CD8-positive, alpha-beta memory T cell (primary cell): ENCODE measurements at regions not wholly inside any gene's neighbourhood (a gene's known extent, or its start where the extent isn't known, plus 50 kb on each side); places are given as distances from the start of the nearest gene placed in this dataset.
A peak's percentile ranks its signal among the peaks of the same experiment; 100 is the strongest.

ENCODE experiments used
- CTCF ChIA-PET: fragments of 350-600 bp; sonication (Branson Sonifier 250); formaldehyde crosslinking; loops from one replicate; lab custom pipeline; 2021; ENCODE audit warnings: antibody characterized with exemption; lab: Charles Lee
- POLR2A ChIA-PET: fragments of 350-600 bp; sonication (Branson Sonifier 250); formaldehyde crosslinking; loops from one replicate; lab custom pipeline; 2021; ENCODE audit warnings: antibody characterized with exemption; lab: Charles Lee
- DNase-seq, 5 donors: peaks; one replicate each; pipeline versions ENCODE4 v3.0.0 to v3.0.0-alpha.2; 2020 to 2022; ENCODE audit warnings: mixed read lengths in 1 of 5
- H3K27ac ChIP-seq: one replicate; pipeline ENCODE4 v1.7.0; 2013; ENCODE audit warnings: low read depth, mild to moderate bottlenecking, low read length, moderate library complexity
- H3K27me3 ChIP-seq: 2 replicates; pipeline ENCODE4 v1.7.0; 2013; ENCODE audit warnings: low read length, mild to moderate bottlenecking; ENCODE audit not compliant: insufficient read depth, poor library complexity, severe bottlenecking
- H3K36me3 ChIP-seq: 2 replicates; pipeline ENCODE4 v1.7.0; 2013; ENCODE audit warnings: mild to moderate bottlenecking, low read length, moderate library complexity; ENCODE audit not compliant: insufficient read depth
- H3K4me1 ChIP-seq: 2 replicates; pipeline ENCODE4 v1.7.0; 2013; ENCODE audit warnings: mild to moderate bottlenecking, low read length, moderate library complexity; ENCODE audit not compliant: insufficient read depth
- H3K4me3 ChIP-seq: 2 replicates; pipeline ENCODE4 v1.7.0; 2013; ENCODE audit warnings: mild to moderate bottlenecking, low read length
- H3K9me3 ChIP-seq: 2 replicates; pipeline ENCODE4 v1.7.0; 2013; ENCODE audit warnings: mild to moderate bottlenecking, low read length
- H3K27ac Mint-ChIP-seq, 8 donors: one replicate each; pipeline ENCODE4 v1.8.0; 2020 to 2021; ENCODE audit warnings: mixed read lengths in 8 of 8, mild to moderate bottlenecking in 6 of 8, inconsistent platforms in 3 of 8, moderate library complexity in 3 of 8
- H3K27me3 Mint-ChIP-seq, 2 donors: one replicate each; pipeline ENCODE4 v1.8.0; 2020 to 2021; ENCODE audit warnings: mixed read lengths in 2 of 2, mild to moderate bottlenecking in 1 of 2, moderate library complexity in 1 of 2
- H3K36me3 Mint-ChIP-seq, 3 donors: one replicate each; pipeline ENCODE4 v1.8.0; 2020 to 2021; ENCODE audit warnings: mixed read lengths in 3 of 3, inconsistent platforms in 1 of 3, mild to moderate bottlenecking in 1 of 3
- H3K4me1 Mint-ChIP-seq, 3 donors: one replicate each; pipeline ENCODE4 v1.8.0; 2020 to 2021; ENCODE audit warnings: mixed read lengths in 3 of 3, inconsistent platforms in 1 of 3, mild to moderate bottlenecking in 1 of 3
- H3K4me3 Mint-ChIP-seq, 7 donors: one replicate each; pipeline ENCODE4 v1.8.0; 2020 to 2021; ENCODE audit warnings: mixed read lengths in 7 of 7, mild to moderate bottlenecking in 6 of 7, moderate library complexity in 4 of 7, inconsistent platforms in 2 of 7
- H3K9me3 Mint-ChIP-seq, 5 donors: one replicate each; pipeline ENCODE4 v1.8.0; 2020 to 2022; ENCODE audit warnings: mixed read lengths in 5 of 5, mild to moderate bottlenecking in 3 of 5, moderate library complexity in 2 of 5, inconsistent platforms in 1 of 5

- Histone ChIP-seq H3K9me3 (no peaks in the 10 kb centered on the region), H3K27ac (no peak overlapping the region), H3K27me3 (no peaks in the 10 kb centered on the region), H3K36me3 (no peaks in the 10 kb centered on the region), H3K4me3 (no peak overlapping the region), H3K4me1 (no peaks in the 10 kb centered on the region)
- H3K4me1 Mint-ChIP-seq = no peaks in the 10 kb centered on the region
- ChIA-PET POLR2A (no interaction called here), CTCF (no interaction called here)
- DNase-seq = no peak
- no peak overlapping the region for H3K27ac Mint-ChIP-seq
- peaks cover 0 to 2% (median 0%) of the 10 kb centered on the region in 5 donors for H3K9me3 Mint-ChIP-seq
- H3K36me3 Mint-ChIP-seq = peaks cover 0 to 3% (median 2%) of the 10 kb centered on the region in 3 donors
- H3K27me3 Mint-ChIP-seq = peaks cover 12 to 44% of the 10 kb centered on the region in 2 donors
- H3K4me3 Mint-ChIP-seq = no peak overlapping the region
Observed at GRCh38 chr10:3495281-3495680, 289.7 kb downstream of the KLF6 start.

GRCh38 chr10:3494838-3495230 is 290.2 kb downstream of the KLF6 start:
- H3K27ac ChIP-seq = no peak overlapping the region
- no peak overlapping the region for H3K4me3 ChIP-seq
- H3K9me3 Mint-ChIP-seq = peaks cover 0 to 5% (median 0%) of the 10 kb centered on the region in 5 donors
- H3K27ac Mint-ChIP-seq = no peak overlapping the region
- H3K9me3 ChIP-seq = no peaks in the 10 kb centered on the region
- H3K4me1 ChIP-seq = no peaks in the 10 kb centered on the region
- ChIA-PET CTCF (no interaction called here), POLR2A (no interaction called here)
- DNase-seq = no peak
- no peaks in the 10 kb centered on the region for H3K4me1 Mint-ChIP-seq
- H3K27me3 ChIP-seq = no peaks in the 10 kb centered on the region
- H3K36me3 ChIP-seq = no peaks in the 10 kb centered on the region
- no peak overlapping the region for H3K4me3 Mint-ChIP-seq
- peaks cover 0 to 7% (median 2%) of the 10 kb centered on the region in 3 donors for H3K36me3 Mint-ChIP-seq
- peaks cover 17 to 43% of the 10 kb centered on the region in 2 donors for H3K27me3 Mint-ChIP-seq

GRCh38 chr10:3494131-3494837 is 290.7 kb downstream of the KLF6 start:
- POLR2A ChIA-PET = no interaction called here
- Histone ChIP-seq H3K36me3 (no peaks in the 10 kb centered on the region), H3K9me3 (no peaks in the 10 kb centered on the region), H3K4me3 (no peak overlapping the region), H3K27me3 (no peaks in the 10 kb centered on the region), H3K4me1 (no peaks in the 10 kb centered on the region), H3K27ac (no peak overlapping the region)
- no peak for DNase-seq
- peaks cover 0 to 13% (median 2%) of the 10 kb centered on the region in 3 donors for H3K36me3 Mint-ChIP-seq
- no peaks in the 10 kb centered on the region for H3K4me1 Mint-ChIP-seq
- no peak overlapping the region for H3K27ac Mint-ChIP-seq
- CTCF ChIA-PET = no interaction called here
- H3K27me3 Mint-ChIP-seq = peaks cover 17 to 43% of the 10 kb centered on the region in 2 donors
- peaks cover 0 to 9% (median 2%) of the 10 kb centered on the region in 5 donors for H3K9me3 Mint-ChIP-seq
- H3K4me3 Mint-ChIP-seq = no peak overlapping the region

GRCh38 chr10:3493621-3494020 is 291.4 kb downstream of the KLF6 start:
- Mint-ChIP-seq H3K27me3 (peaks cover 15 to 38% of the 10 kb centered on the region in 2 donors), H3K36me3 (peaks cover 0 to 18% (median 2%) of the 10 kb centered on the region in 3 donors), H3K9me3 (peaks cover 0 to 12% (median 5%) of the 10 kb centered on the region in 5 donors), H3K27ac (no peak overlapping the region), H3K4me3 (no peak overlapping the region), H3K4me1 (no peaks in the 10 kb centered on the region)
- no peaks in the 10 kb centered on the region for H3K36me3 ChIP-seq
- no peaks in the 10 kb centered on the region for H3K27me3 ChIP-seq
- H3K4me3 ChIP-seq = no peak overlapping the region
- H3K27ac ChIP-seq = no peak overlapping the region
- POLR2A ChIA-PET = no interaction called here
- no peaks in the 10 kb centered on the region for H3K9me3 ChIP-seq
- CTCF ChIA-PET = no interaction called here
- no peaks in the 10 kb centered on the region for H3K4me1 ChIP-seq
- no peak for DNase-seq

- ChIA-PET POLR2A (no interaction called here), CTCF (no interaction called here)
- Mint-ChIP-seq H3K4me1 (no peaks in the 10 kb centered on the region), H3K27me3 (peaks cover 13 to 35% of the 10 kb centered on the region in 2 donors), H3K36me3 (peaks cover 0 to 26% (median 0%) of the 10 kb centered on the region in 3 donors), H3K9me3 (peaks cover 0 to 14% (median 6%) of the 10 kb centered on the region in 5 donors), H3K4me3 (no peak overlapping the region), H3K27ac (no peak overlapping the region)
- H3K9me3 ChIP-seq = no peaks in the 10 kb centered on the region
- H3K27me3 ChIP-seq = no peaks in the 10 kb centered on the region
- H3K4me1 ChIP-seq = no peaks in the 10 kb centered on the region
- H3K4me3 ChIP-seq = no peak overlapping the region
- no peak overlapping the region for H3K27ac ChIP-seq
- H3K36me3 ChIP-seq = no peaks in the 10 kb centered on the region
- DNase-seq = no peak
Observed at GRCh38 chr10:3491571-3491970, 293.4 kb downstream of the KLF6 start.

GRCh38 chr10:3487228-3487627 is 297.8 kb downstream of the KLF6 start:
- Histone ChIP-seq H3K27ac (no peak overlapping the region), H3K27me3 (no peaks in the 10 kb centered on the region), H3K36me3 (no peaks in the 10 kb centered on the region), H3K4me1 (peaks cover 15% of the 10 kb centered on the region), H3K4me3 (no peak overlapping the region), H3K9me3 (no peaks in the 10 kb centered on the region)
- DNase-seq = no peak
- POLR2A ChIA-PET = no interaction called here
- CTCF ChIA-PET = no interaction called here
- Mint-ChIP-seq H3K4me1 (peaks cover 9 to 11% (median 11%) of the 10 kb centered on the region in 3 donors), H3K36me3 (peaks cover 0 to 26% (median 0%) of the 10 kb centered on the region in 3 donors), H3K27me3 (peaks cover 12 to 17% of the 10 kb centered on the region in 2 donors), H3K4me3 (no peak overlapping the region), H3K27ac (no peak overlapping the region), H3K9me3 (peaks cover 0 to 14% (median 6%) of the 10 kb centered on the region in 5 donors)

- Mint-ChIP-seq H3K9me3 (peaks cover 0 to 14% (median 6%) of the 10 kb centered on the region in 5 donors), H3K4me1 (peaks cover 9 to 11% (median 11%) of the 10 kb centered on the region in 3 donors), H3K36me3 (peaks cover 0 to 26% (median 0%) of the 10 kb centered on the region in 3 donors), H3K27me3 (peaks cover 14 to 17% of the 10 kb centered on the region in 2 donors), H3K4me3 (no peak overlapping the region), H3K27ac (no peak overlapping the region)
- no peaks in the 10 kb centered on the region for H3K36me3 ChIP-seq
- ChIA-PET POLR2A (no interaction called here), CTCF (no interaction called here)
- no peak overlapping the region for H3K27ac ChIP-seq
- H3K27me3 ChIP-seq = no peaks in the 10 kb centered on the region
- no peak overlapping the region for H3K4me3 ChIP-seq
- no peak for DNase-seq
- H3K4me1 ChIP-seq = peaks cover 15% of the 10 kb centered on the region
- H3K9me3 ChIP-seq = no peaks in the 10 kb centered on the region
Observed at GRCh38 chr10:3486346-3487065, 298.5 kb downstream of the KLF6 start.

- peaks cover 15% of the 10 kb centered on the region for H3K4me1 ChIP-seq
- no peak overlapping the region for H3K4me3 ChIP-seq
- H3K9me3 ChIP-seq = no peaks in the 10 kb centered on the region
- Mint-ChIP-seq H3K9me3 (peaks cover 0 to 13% (median 5%) of the 10 kb centered on the region in 5 donors), H3K27me3 (peaks cover 16 to 17% of the 10 kb centered on the region in 2 donors), H3K4me1 (peaks cover 9 to 11% (median 11%) of the 10 kb centered on the region in 3 donors), H3K4me3 (peak overlapping the region in 5 of 7 donors; percentile 9 to 62 (median 35)), H3K27ac (peak overlapping the region in 4 of 8 donors; percentile 1 to 42 (median 12)), H3K36me3 (peaks cover 0 to 22% (median 0%) of the 10 kb centered on the region in 3 donors)
- CTCF ChIA-PET = no interaction called here
- H3K27ac ChIP-seq = no peak overlapping the region
- no peak for DNase-seq
- POLR2A ChIA-PET = no interaction called here
- no peaks in the 10 kb centered on the region for H3K36me3 ChIP-seq
- H3K27me3 ChIP-seq = no peaks in the 10 kb centered on the region
Observed at GRCh38 chr10:3485057-3485686, 299.8 kb downstream of the KLF6 start.
